NCI-H1436 (cell line): ENCODE measurements at regions not wholly inside any gene's neighbourhood (a gene's known extent, or its start where the extent isn't known, plus 50 kb on each side); places are given as distances from the start of the nearest gene placed in this dataset.
"Not testable (repeated sequence)": the region's sequence is repeated elsewhere in the genome, so short reads cannot be mapped to it uniquely, and the experiment has no call there.

Source experiments
- DNase-seq: peaks from one replicate; lab custom pipeline; 2025; lab: John Stamatoyannopoulos, UW

- no peak for DNase-seq
Measured at GRCh38 chr11:44388828-44389657, 79.1 kb upstream of the ALX4 start.

- DNase-seq, result no peak
Measured at GRCh38 chr11:44389963-44390605, 80.1 kb upstream of the ALX4 start.

- DNase-seq, result not testable (repeated sequence)
Measured at GRCh38 chr11:44391004-44391403, 81.1 kb upstream of the ALX4 start.

- not testable (repeated sequence) for DNase-seq
Measured at GRCh38 chr11:44396746-44397145, 86.8 kb upstream of the ALX4 start.

- no peak for DNase-seq
Measured at GRCh38 chr11:44397586-44398178, 87.7 kb upstream of the ALX4 start.

GRCh38 chr11:44398266-44399030 is 88.5 kb upstream of the ALX4 start:
- no peak for DNase-seq

- no peak for DNase-seq
Measured at GRCh38 chr11:44399968-44400367, 90.0 kb upstream of the ALX4 start.

GRCh38 chr11:44400431-44400830 is 90.5 kb upstream of the ALX4 start:
- DNase-seq, result no peak

- no peak for DNase-seq
Measured at GRCh38 chr11:44402466-44403075, 92.6 kb upstream of the ALX4 start.

GRCh38 chr11:44403176-44403575 is 93.2 kb upstream of the ALX4 start:
- DNase-seq, result no peak

- DNase-seq, result no peak
Measured at GRCh38 chr11:44403587-44404273, 93.8 kb upstream of the ALX4 start.

- DNase-seq, result no peak
Measured at GRCh38 chr11:44404301-44404700, 94.4 kb upstream of the ALX4 start.

GRCh38 chr11:44404736-44405395 is 94.9 kb upstream of the ALX4 start:
- no peak for DNase-seq

- no peak for DNase-seq
Measured at GRCh38 chr11:44407211-44407996, 97.5 kb upstream of the ALX4 start.

GRCh38 chr11:44408141-44408540 is 98.2 kb upstream of the ALX4 start:
- no peak for DNase-seq

GRCh38 chr11:44408711-44409470 is 99.0 kb upstream of the ALX4 start:
- no peak for DNase-seq

- DNase-seq, result no peak
Measured at GRCh38 chr11:44409558-44410236, 99.8 kb upstream of the ALX4 start.

- DNase-seq, result no peak
Measured at GRCh38 chr11:44416776-44417175, 106.8 kb upstream of the ALX4 start.
